SK-N-SH (cell line): ENCODE measurements at regions not wholly inside any gene's neighbourhood (a gene's known extent, or its start where the extent isn't known, plus 50 kb on each side); places are given as distances from the start of the nearest gene placed in this dataset.

Experiments
- CTCF ChIA-PET: fragments of 300-600, 350-600 bp; formaldehyde crosslinking; extraction: SDS; loops from one replicate; lab custom pipeline; 2021; lab: Yijun Ruan, JAX
- POLR2A ChIA-PET: fragments of 350-600 bp; sonication (Branson Sonifier 250); formaldehyde crosslinking; extraction: SDS; loops from one replicate; lab custom pipeline; 2020; ENCODE audit warnings: antibody characterized with exemption, inconsistent platforms; lab: Yijun Ruan, JAX
- DNase-seq: peaks from one replicate; pipeline ENCODE4 v3.0.0; 2012
- H2AFZ ChIP-seq: fragments of 200-600 bp; sonication (generic); 2 replicates; pipeline ENCODE4 v1.8.1; 2016; ENCODE audit warnings: antibody characterized with exemption, mild to moderate bottlenecking, low read depth
- H3F3A ChIP-seq: fragments of 200-600 bp; sonication (generic); replicated peaks from 2 replicates; pipeline ENCODE3; 2016; ENCODE audit warnings: antibody characterized with exemption, mild to moderate bottlenecking; ENCODE audit not compliant: insufficient read depth
- H3K27ac ChIP-seq, 2 experiments: fragments of 200-500 bp in 1 of 2; fragments of 200-600 bp in 1 of 2; sonication (Bioruptor generic) in 1 of 2; sonication (generic), shearing (Covaris generic) in 1 of 2; 2 replicates each; pipeline versions ENCODE4 v1.5.1 to v1.6.1; 2014 to 2016; ENCODE audit warnings: low read depth in 2 of 2, inconsistent platforms in 1 of 2, low read length in 1 of 2, mild to moderate bottlenecking in 1 of 2, mixed read lengths in 1 of 2
- H3K27me3 ChIP-seq: fragments of 200-600 bp; sonication (generic), shearing (Covaris generic); 2 replicates; pipeline ENCODE4 v1.6.1; 2016; ENCODE audit warnings: mixed run types; ENCODE audit not compliant: insufficient read depth
- H3K36me3 ChIP-seq, 2 experiments: fragments of 200-500 bp in 1 of 2; fragments of 200-600 bp in 1 of 2; sonication (Bioruptor generic) in 1 of 2; sonication (generic) in 1 of 2; replicated peaks in 1 of 2; 2 replicates each; pipeline versions ENCODE3 to v1.5.1; 2014 to 2016; ENCODE audit warnings: low read length in 1 of 2, mild to moderate bottlenecking in 1 of 2; ENCODE audit not compliant: insufficient read depth in 2 of 2, control insufficient read depth in 1 of 2
- H3K4me1 ChIP-seq, 2 experiments: fragments of 200-500 bp in 1 of 2; fragments of 200-600 bp in 1 of 2; sonication (Bioruptor generic) in 1 of 2; sonication (generic), shearing (Covaris generic) in 1 of 2; 2 replicates each; pipeline versions ENCODE4 v1.5.1 to v1.6.1; 2014 to 2016; ENCODE audit warnings: low read depth in 1 of 2, low read length in 1 of 2, mixed run types in 1 of 2; ENCODE audit not compliant: insufficient read depth in 2 of 2, control insufficient read depth in 1 of 2
- H3K4me2 ChIP-seq: fragments of 200-600 bp; sonication (generic), shearing (Covaris generic); 2 replicates; pipeline ENCODE4 v1.6.1; 2017; ENCODE audit warnings: mixed run types
- H3K4me3 ChIP-seq, 2 experiments: fragments of 200-500 bp in 1 of 2; fragments of 200-600 bp in 1 of 2; sonication (Bioruptor generic) in 1 of 2; sonication (generic), shearing (Covaris generic) in 1 of 2; 2 replicates each; pipeline versions ENCODE4 v1.5.1 to v1.8.1; 2014 to 2016; ENCODE audit warnings: low read depth in 2 of 2, inconsistent platforms in 1 of 2, low read length in 1 of 2, mild to moderate bottlenecking in 1 of 2, mixed read lengths in 1 of 2, moderate library complexity in 1 of 2
- H3K79me2 ChIP-seq: fragments of 200-600 bp; sonication (generic); 2 replicates; pipeline ENCODE4 v1.8.1; 2017; ENCODE audit warnings: mild to moderate bottlenecking; ENCODE audit not compliant: insufficient read depth
- H3K9ac ChIP-seq: fragments of 200-600 bp; sonication (generic); 2 replicates; pipeline ENCODE4 v1.6.1; 2017; ENCODE audit warnings: mixed run types
- H3K9me2 ChIP-seq: fragments of 200-600 bp; sonication (generic); 2 replicates; pipeline ENCODE4 v1.6.1; 2017; ENCODE audit warnings: mixed run types
- H3K9me3 ChIP-seq: fragments of 200-600 bp; sonication (generic); 2 replicates; pipeline ENCODE4 v1.6.1; 2017; ENCODE audit warnings: mixed run types, mild to moderate bottlenecking, moderate library complexity
- H4K20me1 ChIP-seq: fragments of 200-600 bp; sonication (generic); 2 replicates; pipeline ENCODE4 v1.6.1; 2017; ENCODE audit warnings: mild to moderate bottlenecking, mixed run types; ENCODE audit not compliant: insufficient read depth
- CTCF ChIP-seq: fragments of 200-600 bp; sonication (generic); IDR thresholded peaks from 2 replicates; pipeline ENCODE4 v1.6.1; 2017; ENCODE audit warnings: antibody characterized with exemption, mild to moderate bottlenecking, moderate library complexity
- ELF1 ChIP-seq: IDR thresholded peaks from 2 replicates; pipeline ENCODE4 v1.4.0; 2012
- EP300 ChIP-seq, 2 experiments: IDR thresholded peaks; 2 replicates each; pipeline versions ENCODE4 v1.4.0 to v1.6.1; 2012; ENCODE audit warnings: borderline replicate concordance in 1 of 2, low read depth in 1 of 2, low read length in 1 of 2
- FOXJ3 ChIP-seq: sonication (generic); formaldehyde crosslinking; IDR thresholded peaks from 2 replicates; pipeline ENCODE4 v1.5.1; 2020; ENCODE audit warnings: mild to moderate bottlenecking, missing genetic modification reagents
- GABPA ChIP-seq: IDR thresholded peaks from 2 replicates; pipeline ENCODE4 v1.4.0; 2012; ENCODE audit warnings: low read depth, mild to moderate bottlenecking
- JUND ChIP-seq: IDR thresholded peaks from 2 replicates; pipeline ENCODE4 v1.4.0; 2012
- MAX ChIP-seq: IDR thresholded peaks from 2 replicates; pipeline ENCODE4 v1.4.0; 2012; ENCODE audit warnings: low read depth
- MEF2A ChIP-seq: IDR thresholded peaks from 2 replicates; pipeline ENCODE4 v1.4.0; 2012; ENCODE audit warnings: low read depth, borderline replicate concordance
- POLR2AphosphoS5 ChIP-seq: IDR thresholded peaks from 2 replicates; pipeline ENCODE4 v1.6.1; 2012; ENCODE audit warnings: low read depth, low read length
- RCOR1 ChIP-seq: fragments of 150-350 bp; IDR thresholded peaks from 2 replicates; pipeline ENCODE4 v1.6.1; 2017; ENCODE audit warnings: antibody characterized with exemption, low read length
- RFX5 ChIP-seq: IDR thresholded peaks from 2 replicates; pipeline ENCODE4 v1.6.1; 2012; ENCODE audit warnings: mild to moderate bottlenecking, improper control_type of control experiment, low read length
- RXRA ChIP-seq: IDR thresholded peaks from 2 replicates; pipeline ENCODE4 v1.4.0; 2012; ENCODE audit warnings: low read depth, mild to moderate bottlenecking, borderline replicate concordance
- SIN3A ChIP-seq: IDR thresholded peaks from 2 replicates; pipeline ENCODE4 v1.6.1; 2012; ENCODE audit warnings: low read depth, mild to moderate bottlenecking, low read length, moderate library complexity, borderline replicate concordance
- SMC3 ChIP-seq: IDR thresholded peaks from 2 replicates; pipeline ENCODE4 v1.6.1; 2012; ENCODE audit warnings: low read depth, low read length, improper control_type of control experiment
- TAF1 ChIP-seq: IDR thresholded peaks from 2 replicates; pipeline ENCODE4 v1.6.1; 2012; ENCODE audit warnings: low read depth, mild to moderate bottlenecking, low read length, moderate library complexity, borderline replicate concordance
- TEAD4 ChIP-seq: IDR thresholded peaks from 2 replicates; pipeline ENCODE4 v1.4.0; 2012; ENCODE audit warnings: mild to moderate bottlenecking, borderline replicate concordance; ENCODE audit not compliant: insufficient read depth
- USF2 ChIP-seq: fragments of 150-350 bp; IDR thresholded peaks from 2 replicates; pipeline ENCODE4 v1.6.1; 2017; ENCODE audit warnings: antibody characterized with exemption, low read length, low read depth, borderline replicate concordance
- ZBTB33 ChIP-seq: IDR thresholded peaks from 2 replicates; pipeline ENCODE4 v1.4.0; 2012; ENCODE audit warnings: low read depth, borderline replicate concordance
- WGBS: methylation state at CpG from one replicate; pipeline ENCODE4 v1.1.6; 2017; ENCODE audit warnings: low lambda C conversion rate; 5-methylcytosine and 5-hydroxymethylcytosine counted together

DNA sequence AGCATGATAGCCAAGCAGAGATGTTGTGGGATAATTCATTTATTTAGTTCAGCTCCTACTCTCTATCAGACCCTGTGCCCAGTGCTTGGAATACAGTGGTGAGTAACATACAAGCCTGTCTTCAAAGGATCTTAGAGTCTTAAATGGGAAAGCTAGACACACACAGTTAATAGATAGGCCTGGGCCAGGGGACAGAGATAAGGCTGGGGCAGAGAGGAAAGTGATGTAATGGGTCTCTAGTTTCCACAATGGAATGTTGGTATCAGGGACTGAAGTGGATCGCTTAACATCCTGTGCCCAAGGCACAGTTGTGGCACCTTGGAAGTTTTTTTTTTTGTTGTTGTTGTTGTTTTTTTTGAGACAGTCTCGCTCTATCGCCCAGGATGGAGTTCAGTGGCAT, 79.9 kb upstream of the POLG start:
- 86% methylated on average over 3 of the region's 3 CpGs for WGBS
- POLR2A ChIA-PET, result no interaction called here
- H3K36me3 ChIP-seq, result no peaks in the 10 kb centered on the region
- H2AFZ ChIP-seq, result no peak overlapping the region
- H3K4me2 ChIP-seq, result no peak overlapping the region
- DNase-seq, result no peak
- no peak overlapping the region for H3K27ac ChIP-seq
- peaks cover 20% of the 10 kb centered on the region; the same call in 1 of the 2 replicates for H4K20me1 ChIP-seq
- H3K9me2 ChIP-seq, result no peaks in the 10 kb centered on the region
- no peaks in the 10 kb centered on the region for H3K9me3 ChIP-seq
- no peak overlapping the region for H3K9ac ChIP-seq
- H3K79me2 ChIP-seq, result no peaks in the 10 kb centered on the region
- H3K4me1 ChIP-seq, result no peaks in the 10 kb centered on the region; a peak in 1 of 4 replicates
- H3F3A ChIP-seq, result peaks cover 3% of the 10 kb centered on the region
- TF ChIP-seq TAF1, result no peak
- no peak overlapping the region for H3K4me3 ChIP-seq
- CTCF ChIA-PET, result interaction anchor here (1.0 to 18.5 kb wide), 7 partner anchors 13 to 100 kb away, joined by 3 to 618 read pairs (median 6); no protein-coding TSS in a partner anchor
- no peaks in the 10 kb centered on the region for H3K27me3 ChIP-seq

DNA sequence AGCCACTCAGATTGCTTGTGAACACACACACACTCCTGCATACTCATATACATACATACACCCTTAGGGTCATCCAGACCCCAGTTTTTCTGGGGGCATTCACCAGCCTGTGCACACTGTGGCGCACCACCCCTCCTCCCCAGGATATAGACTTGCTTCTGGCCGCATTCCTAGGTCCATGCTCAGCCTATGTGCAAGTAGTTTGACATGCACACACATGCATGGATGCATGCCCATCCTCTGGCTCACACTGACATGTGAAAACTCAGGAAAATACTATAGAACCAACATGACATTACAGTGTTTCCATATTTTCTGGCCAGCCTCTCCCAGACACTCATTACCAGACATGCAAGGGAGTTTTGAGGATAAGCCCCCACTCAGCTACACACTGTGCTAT, 79.3 kb upstream of the POLG start:
- Histone ChIP-seq H3K79me2 (no peaks in the 10 kb centered on the region), H2AFZ (no peak overlapping the region), H3K4me1 (no peaks in the 10 kb centered on the region; a peak in 1 of 4 replicates), H3K4me2 (no peak overlapping the region), H4K20me1 (peaks cover 13% of the 10 kb centered on the region; the same call in 1 of the 2 replicates), H3K27me3 (no peaks in the 10 kb centered on the region), H3K4me3 (no peak overlapping the region), H3K36me3 (no peaks in the 10 kb centered on the region), H3K9me3 (no peaks in the 10 kb centered on the region), H3K9me2 (no peaks in the 10 kb centered on the region), H3K27ac (no peak overlapping the region), H3F3A (peaks cover 3% of the 10 kb centered on the region), H3K9ac (no peak overlapping the region)
- WGBS, result 69% methylated on average over 2 of the region's 2 CpGs
- no peak for DNase-seq
- ChIA-PET CTCF (interaction anchor here (7.5 to 18.5 kb wide), 2 partner anchors 14 to 55 kb away, joined by 91 to 618 read pairs; no protein-coding TSS in a partner anchor), POLR2A (no interaction called here)
- no peak for TF ChIP-seq USF2
- TF ChIP-seq ELF1, result no peak
- no peak for TF ChIP-seq MAX
- TF ChIP-seq TEAD4, result no peak
- no peak for TF ChIP-seq GABPA
- TF ChIP-seq FOXJ3, result no peak
- no peak for TF ChIP-seq RFX5
- TF ChIP-seq RXRA, result no peak
- no peak for TF ChIP-seq POLR2AphosphoS5
- TF ChIP-seq MEF2A, result no peak
- TF ChIP-seq SIN3A, result no peak
- TF ChIP-seq JUND, result no peak
- no peak for TF ChIP-seq EP300 (IDR thresholded peaks at IDR 0.05; ENCODE audit: borderline replicate concordance in 1 of 2, low read depth in 1 of 2, low read length in 1 of 2)
- no peak for TF ChIP-seq RCOR1
- no peak for TF ChIP-seq CTCF
- TF ChIP-seq ZBTB33, result no peak
- TF ChIP-seq SMC3, result no peak
- no peak for TF ChIP-seq TAF1
